GM12878 (cell line): ENCODE measurements at regions not wholly inside any gene's neighbourhood (a gene's known extent, or its start where the extent isn't known, plus 50 kb on each side); places are given as distances from the start of the nearest gene placed in this dataset.

Experiments
- ATAC-seq: fragments of 200-7000 bp; cut with Tn5 transposase; 3 replicates; pipeline ENCODE4 v1.9.1; 2020; ENCODE audit warnings: mild to moderate bottlenecking, moderate library complexity
- BruUV-seq: library from RNA; stranded (reverse); fragments of 400-500 nt; replicated peaks from 2 replicates; lab custom pipeline; 2021; lab: Mats Ljungman, UMichigan
- CTCF ChIA-PET: fragments of 300-600 bp; sonication (Branson Sonifier 250); formaldehyde crosslinking; extraction: SDS; loops from one replicate; lab custom pipeline; 2021; ENCODE audit warnings: inconsistent platforms; lab: Yijun Ruan, JAX
- POLR2A ChIA-PET: fragments of 350-600 bp; formaldehyde crosslinking; extraction: SDS; loops from one replicate; lab custom pipeline; 2021; ENCODE audit warnings: inconsistent platforms; lab: Charles Lee
- RAD21 ChIA-PET: fragments of 300-600 bp; sonication (Branson Sonifier 250); formaldehyde crosslinking; loops from one replicate; lab custom pipeline; 2023; ENCODE audit warnings: antibody characterized with exemption; ENCODE audit not compliant: unreplicated experiment; lab: Charles Lee
- SMC1A ChIA-PET: fragments of 300-600 bp; sonication (Branson Sonifier 250); formaldehyde crosslinking; loops from one replicate; lab custom pipeline; 2023; ENCODE audit not compliant: unreplicated experiment, uncharacterized antibody; lab: Charles Lee
- DNase-seq: peaks from one replicate; pipeline ENCODE4 v3.0.0-alpha.2; 2011; ENCODE audit warnings: low read depth, low spot score
- FAIRE-seq: peaks from 3 replicates; lab custom pipeline; 2011; peaks lifted over from hg19 to GRCh38; lab: Jason Lieb, UNC
- H2AFZ ChIP-seq: 2 replicates; pipeline ENCODE4 v1.6.0; 2011; ENCODE audit warnings: low read depth, low read length, control low read depth; ENCODE audit not compliant: control insufficient read depth
- H3K27ac ChIP-seq: 2 replicates; pipeline ENCODE4 v1.5.1; 2011; ENCODE audit warnings: control low read depth; ENCODE audit not compliant: control insufficient read depth, insufficient read depth
- H3K27me3 ChIP-seq, 2 experiments: replicated peaks in 1 of 2; 2 replicates each; pipeline versions ENCODE4 v1.6.0 to v1.6.1; 2011; ENCODE audit warnings: low read length in 1 of 2; ENCODE audit not compliant: control insufficient read depth in 2 of 2, insufficient read depth in 2 of 2
- H3K36me3 ChIP-seq, 2 experiments: 2 replicates each; pipeline ENCODE4 v1.5.1; 2011; ENCODE audit warnings: low read length in 1 of 2; ENCODE audit not compliant: control insufficient read depth in 2 of 2, insufficient read depth in 2 of 2
- H3K4me1 ChIP-seq: 2 replicates; pipeline ENCODE4 v1.6.1; 2011; ENCODE audit warnings: mild to moderate bottlenecking, low read length, moderate library complexity, mixed read lengths; ENCODE audit not compliant: control insufficient read depth, insufficient read depth
- H3K4me2 ChIP-seq: 2 replicates; pipeline ENCODE4 v1.6.0; 2011; ENCODE audit warnings: control low read depth; ENCODE audit not compliant: control insufficient read depth, insufficient read depth
- H3K4me3 ChIP-seq: fragments of 200-600 bp; sonication (generic); 2 replicates; pipeline ENCODE4 v1.5.1; 2016
- H3K79me2 ChIP-seq: 2 replicates; pipeline ENCODE4 v1.6.0; 2011; ENCODE audit warnings: low read length; ENCODE audit not compliant: control insufficient read depth, insufficient read depth
- H3K9ac ChIP-seq: 2 replicates; pipeline ENCODE4 v1.8.0; 2011; ENCODE audit warnings: low read length, control low read depth, mixed read lengths; ENCODE audit not compliant: control insufficient read depth, insufficient read depth
- H3K9me3 ChIP-seq: replicated peaks from 3 replicates; pipeline ENCODE4 v1.5.1; 2011; ENCODE audit warnings: mild to moderate bottlenecking, low read length; ENCODE audit not compliant: control insufficient read depth, insufficient read depth
- H4K20me1 ChIP-seq: 2 replicates; pipeline ENCODE4 v1.6.0; 2011; ENCODE audit not compliant: control insufficient read depth, insufficient read depth
- ATF7 ChIP-seq: fragments of 450-650 bp; IDR thresholded peaks from 2 replicates; pipeline ENCODE4 v1.6.1; 2016; ENCODE audit warnings: low read depth, mild to moderate bottlenecking
- CREB1 ChIP-seq: IDR thresholded peaks from 2 replicates; pipeline ENCODE4 v1.6.1; 2012; ENCODE audit warnings: low read depth, mild to moderate bottlenecking, inconsistent platforms
- EED ChIP-seq: sonication (generic); IDR thresholded peaks from 2 replicates; pipeline ENCODE4 v1.6.1; 2016; ENCODE audit warnings: antibody characterized with exemption, low read depth
- FOS ChIP-seq: IDR thresholded peaks from 3 replicates; pipeline ENCODE4 v1.6.1; 2011; ENCODE audit warnings: borderline replicate concordance; ENCODE audit not compliant: insufficient read length; ENCODE audit errors: extremely low read depth
- KAT2A ChIP-seq: conservative IDR thresholded peaks from 2 replicates; pipeline ENCODE4 v1.6.1; 2011; ENCODE audit warnings: low read depth, low read length; ENCODE audit not compliant: control insufficient read depth
- MXI1 ChIP-seq: fragments of 150-350 bp; IDR thresholded peaks from 2 replicates; pipeline ENCODE4 v1.6.1; 2011; ENCODE audit warnings: low read depth, mild to moderate bottlenecking, inconsistent platforms, low read length, improper control_type of control experiment
- SIN3A ChIP-seq: IDR thresholded peaks from 2 replicates; pipeline ENCODE4 v1.6.1; 2012; ENCODE audit warnings: low read depth, low read length, improper control_type of control experiment
- SREBF1 ChIP-seq: IDR thresholded peaks from 2 replicates; pipeline ENCODE4 v1.6.1; 2012; ENCODE audit warnings: mild to moderate bottlenecking, low read length
- ZBED1 ChIP-seq: IDR thresholded peaks from 2 replicates; pipeline ENCODE4 v1.6.1; 2016; ENCODE audit warnings: borderline replicate concordance
- WGBS: methylation state at CpG from one replicate; pipeline ENCODE4 v1.1.6; 2016; ENCODE audit warnings: low lambda C conversion rate; ENCODE audit not compliant: insufficient replicate concordance, insufficient coverage; ENCODE audit errors: missing lambda C conversion rate; 5-methylcytosine and 5-hydroxymethylcytosine counted together
- in situ Hi-C: fragments of 300-500 bp; cut with MboI; formaldehyde crosslinking; loops from 9 replicates; pipeline ENCODE4 v1.14.3; 2018; ENCODE audit warnings: mixed read lengths
- intact Hi-C: fragments of 100-400 bp; cut with micrococcal nuclease; formaldehyde crosslinking; loops from one replicate; pipeline ENCODE4 v1.14.2; 2022; ENCODE audit not compliant: unreplicated experiment
- TF ChIP-seq, protein P1 (sequence below): fragments of 450-650 bp; IDR thresholded peaks from 2 replicates; pipeline ENCODE4 v1.6.1; 2017; ENCODE audit warnings: mild to moderate bottlenecking, moderate library complexity
- TF ChIP-seq, protein P2 (sequence below): IDR thresholded peaks from 2 replicates; pipeline ENCODE4 v1.6.1; 2011; ENCODE audit warnings: borderline replicate concordance, low read depth, mild to moderate bottlenecking, moderate library complexity, low read length; ENCODE audit not compliant: insufficient read depth, poor library complexity, severe bottlenecking

DNA sequence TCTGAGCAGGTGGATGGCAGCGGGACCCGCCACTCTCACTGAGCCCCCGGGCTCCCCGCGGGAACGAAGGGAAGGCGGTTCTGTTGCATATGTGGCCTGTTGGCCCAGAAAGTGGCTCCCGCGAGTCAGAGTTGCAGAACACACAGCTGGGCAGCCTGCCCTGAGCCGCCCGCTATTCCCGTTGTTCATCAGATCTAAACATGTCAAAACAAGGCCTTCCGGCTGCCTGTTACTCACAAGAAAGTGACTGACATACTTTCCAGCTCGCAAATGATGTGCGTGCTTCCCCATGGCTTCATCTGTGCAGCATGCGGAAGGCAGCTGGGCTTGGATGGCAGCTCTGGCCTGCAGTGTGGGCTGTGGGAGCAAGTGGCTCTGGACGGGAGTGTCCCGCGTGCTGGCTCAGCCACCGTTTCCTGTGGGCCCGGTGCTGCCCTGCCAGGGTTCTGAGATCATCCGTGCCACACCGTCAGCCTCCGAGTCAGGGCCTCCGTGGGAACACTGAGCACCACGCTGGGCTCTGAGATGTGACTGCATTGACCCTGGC lies 227.3 kb downstream of the ERMARD start:
- RAD21 ChIA-PET: no interaction called here
- H2AFZ ChIP-seq: no peak overlapping the region

GRCh38 chr6:169977434-169978265 lies 226.2 kb downstream of the ERMARD start:
- Histone ChIP-seq H3K36me3 (no peaks in the 10 kb centered on the region), H3K9me3 (no peaks in the 10 kb centered on the region), H3K79me2 (no peaks in the 10 kb centered on the region), H3K4me2 (no peak overlapping the region)
- DNase-seq (no peak), FAIRE-seq (no peak)
- ChIA-PET POLR2A (no interaction called here), CTCF (no interaction called here)
- TF ChIP-seq FOS (no peak), ZBED1 (no peak), SIN3A (no peak), ATF7 (no peak), KAT2A (no peak), MXI1 (no peak), CREB1 (no peak), EED (no peak)
- TF ChIP-seq, protein P1, sequence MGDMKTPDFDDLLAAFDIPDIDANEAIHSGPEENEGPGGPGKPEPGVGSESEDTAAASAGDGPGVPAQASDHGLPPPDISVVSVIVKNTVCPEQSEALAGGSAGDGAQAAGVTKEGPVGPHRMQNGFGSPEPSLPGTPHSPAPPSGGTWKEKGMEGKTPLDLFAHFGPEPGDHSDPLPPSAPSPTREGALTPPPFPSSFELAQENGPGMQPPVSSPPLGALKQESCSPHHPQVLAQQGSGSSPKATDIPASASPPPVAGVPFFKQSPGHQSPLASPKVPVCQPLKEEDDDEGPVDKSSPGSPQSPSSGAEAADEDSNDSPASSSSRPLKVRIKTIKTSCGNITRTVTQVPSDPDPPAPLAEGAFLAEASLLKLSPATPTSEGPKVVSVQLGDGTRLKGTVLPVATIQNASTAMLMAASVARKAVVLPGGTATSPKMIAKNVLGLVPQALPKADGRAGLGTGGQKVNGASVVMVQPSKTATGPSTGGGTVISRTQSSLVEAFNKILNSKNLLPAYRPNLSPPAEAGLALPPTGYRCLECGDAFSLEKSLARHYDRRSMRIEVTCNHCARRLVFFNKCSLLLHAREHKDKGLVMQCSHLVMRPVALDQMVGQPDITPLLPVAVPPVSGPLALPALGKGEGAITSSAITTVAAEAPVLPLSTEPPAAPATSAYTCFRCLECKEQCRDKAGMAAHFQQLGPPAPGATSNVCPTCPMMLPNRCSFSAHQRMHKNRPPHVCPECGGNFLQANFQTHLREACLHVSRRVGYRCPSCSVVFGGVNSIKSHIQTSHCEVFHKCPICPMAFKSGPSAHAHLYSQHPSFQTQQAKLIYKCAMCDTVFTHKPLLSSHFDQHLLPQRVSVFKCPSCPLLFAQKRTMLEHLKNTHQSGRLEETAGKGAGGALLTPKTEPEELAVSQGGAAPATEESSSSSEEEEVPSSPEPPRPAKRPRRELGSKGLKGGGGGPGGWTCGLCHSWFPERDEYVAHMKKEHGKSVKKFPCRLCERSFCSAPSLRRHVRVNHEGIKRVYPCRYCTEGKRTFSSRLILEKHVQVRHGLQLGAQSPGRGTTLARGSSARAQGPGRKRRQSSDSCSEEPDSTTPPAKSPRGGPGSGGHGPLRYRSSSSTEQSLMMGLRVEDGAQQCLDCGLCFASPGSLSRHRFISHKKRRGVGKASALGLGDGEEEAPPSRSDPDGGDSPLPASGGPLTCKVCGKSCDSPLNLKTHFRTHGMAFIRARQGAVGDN: no peak
- TF ChIP-seq, all 136 proteins: peak for 0
- SMC1A ChIA-PET: interaction anchor here (0.7 kb wide), 1 partner anchor 26 kb away, joined by 3 read pairs; no protein-coding TSS in a partner anchor
- RAD21 ChIA-PET: no interaction called here
- no peak overlapping the region for H2AFZ ChIP-seq
- no peak overlapping the region for H3K4me3 ChIP-seq
- no peaks in the 10 kb centered on the region for H4K20me1 ChIP-seq
- in situ Hi-C loops (no loop called here), intact Hi-C loops (no loop called here)
- no peaks in the 10 kb centered on the region for H3K4me1 ChIP-seq
- BruUV-seq: no TSS peak
- no peak for ATAC-seq
- H3K9ac ChIP-seq: no peak overlapping the region
- H3K27me3 ChIP-seq: no peaks in the 10 kb centered on the region
- no peak overlapping the region for H3K27ac ChIP-seq
- 54% methylated on average over 28 of the region's 28 CpGs for WGBS

More for the DNA sequence above, 227.3 kb downstream of the ERMARD start:
- no peaks in the 10 kb centered on the region for H3K36me3 ChIP-seq
- ChIA-PET SMC1A (interaction anchor here (0.7 kb wide), 1 partner anchor 27 kb away, joined by 3 read pairs; no protein-coding TSS in a partner anchor), POLR2A (no interaction called here), CTCF (no interaction called here)
- no peak for ATAC-seq
- BruUV-seq: no TSS peak
- intact Hi-C loops (no loop called here), in situ Hi-C loops (no loop called here)
- no peak overlapping the region for H3K4me3 ChIP-seq
- no peaks in the 10 kb centered on the region for H3K4me1 ChIP-seq
- H3K27me3 ChIP-seq: no peaks in the 10 kb centered on the region
- no peak for DNase-seq
- no peaks in the 10 kb centered on the region for H3K79me2 ChIP-seq
- WGBS: 66% methylated on average over 26 of the region's 26 CpGs
- no peaks in the 10 kb centered on the region for H4K20me1 ChIP-seq
- TF ChIP-seq SREBF1: no peak
- TF ChIP-seq, protein P2, sequence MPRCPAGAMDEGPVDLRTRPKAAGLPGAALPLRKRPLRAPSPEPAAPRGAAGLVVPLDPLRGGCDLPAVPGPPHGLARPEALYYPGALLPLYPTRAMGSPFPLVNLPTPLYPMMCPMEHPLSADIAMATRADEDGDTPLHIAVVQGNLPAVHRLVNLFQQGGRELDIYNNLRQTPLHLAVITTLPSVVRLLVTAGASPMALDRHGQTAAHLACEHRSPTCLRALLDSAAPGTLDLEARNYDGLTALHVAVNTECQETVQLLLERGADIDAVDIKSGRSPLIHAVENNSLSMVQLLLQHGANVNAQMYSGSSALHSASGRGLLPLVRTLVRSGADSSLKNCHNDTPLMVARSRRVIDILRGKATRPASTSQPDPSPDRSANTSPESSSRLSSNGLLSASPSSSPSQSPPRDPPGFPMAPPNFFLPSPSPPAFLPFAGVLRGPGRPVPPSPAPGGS: peak; percentile 64
- no peak overlapping the region for H3K27ac ChIP-seq
- H3K9ac ChIP-seq: no peak overlapping the region
- no peak for FAIRE-seq
- H3K4me2 ChIP-seq: no peak overlapping the region
- no peaks in the 10 kb centered on the region for H3K9me3 ChIP-seq
